Islet precursor cell (in vitro differentiated cells): ENCODE measurements at regions not wholly inside any gene's neighbourhood (a gene's known extent, or its start where the extent isn't known, plus 50 kb on each side); places are given as distances from the start of the nearest gene placed in this dataset.
A peak's percentile ranks its signal among the peaks of the same experiment; 100 is the strongest.

Experiments
- DNase-seq: peaks from one replicate; pipeline ENCODE4 v3.0.0-alpha.2; 2018

DNA sequence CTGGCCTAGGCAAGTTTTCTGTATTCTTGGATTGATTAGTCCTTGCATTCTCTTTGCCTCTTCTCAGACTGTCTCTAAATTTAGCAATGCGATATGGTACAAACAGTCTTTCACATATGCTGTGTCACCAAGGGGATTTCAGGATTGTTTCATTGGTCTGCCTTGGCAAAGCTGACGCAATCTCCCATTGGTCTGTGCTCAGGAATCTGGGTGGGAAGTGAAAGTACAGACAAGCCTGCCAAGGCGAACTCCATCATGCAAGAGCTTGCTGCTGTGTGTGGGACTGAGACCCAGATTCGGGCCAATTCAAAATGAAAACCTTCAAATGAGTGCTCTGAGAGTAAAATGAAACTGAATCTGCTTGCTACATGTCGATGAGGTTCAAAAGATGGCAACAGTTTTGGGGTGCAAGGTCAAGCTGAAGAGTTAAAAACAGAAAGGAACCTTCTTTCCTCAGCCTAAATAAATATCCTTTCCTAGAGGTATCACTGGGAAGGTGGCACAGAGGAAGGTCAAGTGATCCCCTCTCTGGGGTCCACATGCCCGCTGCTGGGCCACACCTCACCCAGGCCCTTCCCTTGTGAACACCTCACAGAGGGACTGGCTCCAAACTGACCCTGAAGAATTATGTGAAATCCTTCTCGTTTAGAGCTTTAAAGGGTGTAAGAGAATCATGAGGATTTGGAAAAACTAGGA lies 198.8 kb upstream of the PREP start:
- no peak for DNase-seq

DNA sequence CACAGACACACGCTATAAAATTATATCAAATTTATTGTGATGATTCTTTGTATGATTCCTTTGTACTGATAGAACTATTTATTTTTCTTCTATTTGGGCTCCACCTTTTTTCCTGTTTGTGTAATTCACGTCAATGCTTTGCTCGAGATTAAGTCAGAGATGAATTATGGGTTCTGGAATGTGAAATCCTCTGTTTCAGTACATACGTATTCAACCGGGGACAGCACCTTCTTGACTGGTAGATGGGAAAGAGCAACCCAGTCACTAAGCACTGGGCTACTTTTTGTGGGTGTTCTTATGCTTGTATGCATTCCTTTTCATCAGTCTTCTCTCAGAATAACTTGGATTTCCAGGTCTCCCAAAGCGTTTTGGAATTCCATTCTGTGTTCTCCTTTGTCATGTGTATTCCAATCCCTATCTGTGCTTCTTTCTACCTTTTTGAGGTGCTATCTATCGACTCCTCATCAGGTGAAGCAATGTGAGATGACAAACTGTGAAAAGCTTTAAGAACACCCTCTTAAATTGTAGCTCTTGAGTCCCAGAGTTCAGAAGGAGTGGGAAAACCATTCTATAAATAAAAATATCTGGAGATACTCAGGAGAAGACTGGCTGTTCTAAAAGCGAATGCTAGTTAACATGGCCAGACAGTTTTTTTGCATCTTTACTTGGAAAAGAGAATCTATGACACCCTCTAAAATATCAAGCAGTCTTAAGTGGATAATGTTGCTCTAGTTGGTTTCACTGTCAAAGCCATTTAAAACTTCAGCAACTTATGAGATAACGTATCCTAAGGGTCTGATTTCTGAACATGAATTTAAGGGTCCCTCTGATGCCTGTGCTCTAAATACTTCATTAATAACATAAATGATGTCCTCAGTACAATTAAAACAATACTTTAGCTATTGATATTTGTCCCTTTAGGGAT lies 197.7 kb upstream of the PREP start:
- DNase-seq: no peak

DNA sequence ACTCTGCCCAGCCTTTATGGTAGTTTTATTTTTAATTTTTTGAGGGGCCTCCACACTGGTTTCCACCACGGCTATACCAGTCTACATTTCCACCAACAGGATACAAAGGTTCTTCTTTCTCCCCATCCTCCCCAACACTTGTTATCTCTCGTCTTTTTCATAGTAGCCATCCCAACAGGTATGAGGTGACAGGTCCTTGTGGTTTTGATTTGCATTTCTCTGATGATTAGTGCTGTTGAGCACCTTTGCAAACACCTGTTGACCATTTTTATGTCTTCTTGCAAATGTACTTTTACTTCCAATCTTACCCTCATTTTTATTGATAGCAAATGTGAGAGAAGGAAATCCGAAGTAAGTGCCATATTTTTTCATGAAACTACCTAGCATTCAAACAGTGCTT lies 195.4 kb upstream of the PREP start:
- DNase-seq: no peak

DNA sequence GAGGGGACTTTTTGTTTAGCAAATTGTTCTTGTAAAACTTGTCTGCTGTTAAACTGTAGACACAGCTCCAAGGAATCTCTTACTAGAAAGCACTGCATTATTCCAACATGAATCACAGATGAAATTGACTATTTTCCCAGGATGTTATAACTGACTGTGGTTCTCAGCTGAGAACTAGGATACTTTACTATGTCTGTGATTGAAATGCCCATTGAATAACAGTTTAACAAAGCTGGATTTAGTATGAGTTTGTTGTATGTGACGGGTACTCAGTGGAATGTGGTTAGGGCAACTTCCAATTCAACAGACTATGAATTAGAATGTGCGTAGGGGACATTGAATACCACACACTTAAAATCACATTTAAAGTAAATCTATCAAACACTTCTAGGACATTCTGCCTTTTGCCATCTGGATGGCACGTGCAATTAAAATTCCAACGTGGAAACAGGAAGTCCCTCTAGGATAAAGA lies 193.4 kb upstream of the PREP start:
- peak; percentile 59 for DNase-seq

DNA sequence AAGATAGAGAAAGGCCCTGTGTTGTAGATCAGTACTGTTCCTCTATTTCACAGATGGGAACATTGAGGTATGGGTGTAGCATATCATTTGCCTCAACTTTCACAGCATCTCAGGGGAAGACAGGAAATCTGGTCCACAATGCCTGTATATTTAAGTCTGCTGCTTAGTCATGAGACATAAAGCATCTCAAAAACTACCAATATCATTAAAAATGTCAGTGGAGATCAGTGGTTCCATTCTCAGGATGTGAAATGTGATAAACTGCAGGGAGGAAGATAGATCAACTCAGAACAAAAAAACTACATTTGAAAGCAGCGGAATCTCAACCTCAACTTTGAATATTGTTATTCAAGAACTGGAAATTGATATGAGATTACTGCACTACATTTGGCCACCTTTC lies 192.9 kb upstream of the PREP start:
- DNase-seq: no peak

DNA sequence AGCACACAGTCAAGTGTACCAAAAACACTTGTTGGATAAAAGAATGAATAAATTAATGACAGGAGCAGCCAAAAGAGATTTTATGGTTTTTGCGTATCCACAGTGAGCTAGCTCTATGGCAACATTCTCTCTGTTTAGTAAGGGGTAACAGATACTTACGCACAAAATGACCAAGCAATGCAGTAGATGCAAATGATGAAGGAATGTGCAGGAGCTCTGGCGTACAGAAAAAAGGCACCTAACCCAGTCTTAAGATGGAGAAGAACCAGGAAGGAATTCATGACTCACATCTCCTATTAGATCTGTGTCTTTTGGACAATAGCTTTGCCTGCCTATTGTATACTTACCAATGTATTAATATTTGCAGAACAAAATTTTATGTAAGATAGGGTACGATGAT lies 191.9 kb upstream of the PREP start:
- DNase-seq: peak; percentile 66

DNA sequence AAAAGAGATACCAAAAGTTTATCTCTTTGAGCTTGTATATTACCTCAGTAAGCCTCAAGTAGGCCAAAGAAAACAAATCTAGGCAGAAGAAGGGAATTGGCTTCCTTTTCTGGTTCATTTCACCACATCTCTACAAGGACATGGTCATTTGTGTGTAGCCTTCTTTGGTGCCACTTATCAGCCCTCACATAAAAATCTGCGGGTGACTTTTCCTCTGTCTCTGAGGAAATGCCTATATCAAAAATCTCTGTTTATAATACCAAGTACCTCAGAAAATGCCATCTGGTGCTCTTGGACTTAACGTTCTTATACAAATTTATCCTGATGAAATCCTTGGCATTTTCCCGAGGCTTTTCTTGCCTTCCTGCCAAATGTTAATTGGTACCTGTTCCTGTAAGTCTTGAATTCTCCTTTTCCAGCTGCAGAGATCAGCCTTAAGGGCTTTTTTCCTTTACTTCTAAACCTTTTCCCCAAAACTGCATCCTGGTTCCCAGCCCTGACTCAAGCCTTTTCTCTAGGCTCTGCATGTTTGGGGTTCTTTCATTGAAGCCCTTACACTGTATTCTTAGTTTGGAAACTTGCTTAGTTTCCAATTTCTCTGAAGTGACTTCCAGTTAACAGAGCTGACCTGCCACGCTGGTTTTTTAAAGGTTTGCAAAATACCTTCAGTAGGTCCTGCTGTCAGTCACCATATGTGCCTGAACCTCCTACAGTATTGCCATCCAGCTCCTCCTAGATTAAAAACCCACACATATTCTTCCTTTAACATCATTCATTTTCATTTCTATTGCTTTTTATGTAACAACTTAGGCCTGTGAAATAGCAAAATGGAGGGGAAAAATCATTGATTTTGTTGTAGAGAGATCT lies 191.2 kb upstream of the PREP start:
- no peak for DNase-seq

DNA sequence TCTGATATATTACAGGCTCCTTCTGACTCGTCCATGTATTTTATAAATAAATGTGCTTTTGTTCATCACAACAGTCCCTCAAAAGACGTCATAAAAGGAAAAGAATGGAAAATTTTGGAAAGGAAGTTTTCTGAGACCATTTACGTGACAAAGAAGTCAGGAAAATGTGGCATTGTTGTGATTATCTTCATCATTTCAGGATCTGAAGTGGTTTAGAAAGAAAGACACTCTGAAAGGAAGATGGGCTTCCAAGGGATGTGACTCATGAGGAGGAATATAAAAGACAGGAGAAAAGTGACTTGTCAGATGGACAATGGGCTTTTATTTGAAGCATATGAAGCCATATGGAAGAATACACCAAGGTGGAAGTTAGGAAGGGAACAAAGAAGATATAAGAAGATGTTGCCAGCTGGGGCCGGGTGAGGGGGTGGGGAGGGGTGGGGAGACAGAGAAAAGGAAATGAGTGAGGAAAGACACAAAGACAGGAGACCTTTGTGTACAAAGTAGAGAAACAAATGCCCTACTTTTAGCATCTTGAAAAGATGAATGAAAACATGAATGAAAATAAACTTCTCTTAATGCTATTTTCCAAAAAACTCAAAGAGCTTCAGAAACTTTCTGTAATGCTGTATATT lies 190.3 kb upstream of the PREP start:
- no peak for DNase-seq

DNA sequence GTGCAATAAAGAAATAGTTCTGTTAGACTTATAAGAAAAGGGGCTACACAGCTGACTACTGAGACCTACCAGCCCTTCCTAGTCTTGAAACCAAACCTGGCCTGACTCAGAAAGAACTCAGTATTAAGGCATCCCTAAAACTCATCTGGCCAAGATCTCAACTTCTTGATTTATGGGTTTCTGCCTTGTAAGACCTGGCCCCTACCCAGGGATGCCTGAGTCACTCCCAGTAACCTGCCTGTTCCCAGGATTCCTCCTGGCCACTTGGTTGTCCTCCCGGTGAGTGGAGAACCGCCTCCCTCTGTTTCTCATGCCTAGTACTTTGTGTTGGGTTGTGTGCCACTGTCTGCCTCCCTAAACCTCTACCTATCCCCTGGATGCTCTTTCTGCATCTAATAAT lies 189.4 kb upstream of the PREP start:
- DNase-seq: peak; percentile 93

DNA sequence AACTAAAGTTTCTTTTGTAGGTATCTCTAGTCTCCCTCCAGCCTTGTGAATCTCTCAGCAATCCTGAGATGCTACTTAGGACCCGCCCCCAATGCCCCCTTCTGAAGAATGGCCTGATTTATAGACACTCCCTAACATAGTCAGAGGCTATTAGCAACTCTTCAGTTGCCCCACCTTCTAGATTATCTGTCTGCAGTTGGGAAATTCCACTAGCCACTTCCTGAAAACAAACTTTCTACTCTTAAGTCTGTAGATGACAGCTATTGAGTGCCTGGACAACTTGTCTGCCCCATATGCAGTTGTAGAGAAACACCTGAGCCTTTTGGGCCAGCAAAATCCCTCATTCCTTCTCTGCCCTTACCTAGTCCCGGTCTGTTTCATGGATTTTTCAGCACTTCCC lies 188.2 kb upstream of the PREP start:
- DNase-seq: peak; percentile 83

DNA sequence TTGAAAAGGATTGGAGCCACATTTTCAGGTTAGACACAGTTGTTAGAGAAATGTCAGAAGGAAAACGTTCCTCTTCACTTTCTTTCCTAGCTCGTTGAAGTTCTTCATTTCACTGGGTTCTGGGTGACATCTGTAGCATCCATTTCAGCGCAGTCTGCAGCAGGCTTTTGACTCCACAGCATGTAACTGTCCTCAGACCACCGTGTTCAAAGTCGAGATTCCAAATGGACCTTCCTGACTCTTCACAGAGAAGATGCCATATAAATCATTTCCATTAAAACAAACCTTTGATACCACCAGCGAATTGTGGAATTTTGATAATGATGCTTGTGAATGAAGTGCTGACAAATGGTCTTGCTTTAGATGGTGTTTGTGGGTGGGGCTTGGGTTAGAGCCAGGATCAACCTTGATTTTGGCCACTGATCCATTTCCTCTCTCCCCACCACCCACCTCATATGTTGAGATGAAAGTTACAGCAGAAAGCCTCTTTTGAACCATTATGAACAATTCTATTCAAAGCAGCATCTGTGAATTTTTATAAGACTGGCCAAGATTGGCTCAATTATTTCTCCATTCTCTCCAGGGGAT lies 185.3 kb upstream of the PREP start:
- no peak for DNase-seq

DNA sequence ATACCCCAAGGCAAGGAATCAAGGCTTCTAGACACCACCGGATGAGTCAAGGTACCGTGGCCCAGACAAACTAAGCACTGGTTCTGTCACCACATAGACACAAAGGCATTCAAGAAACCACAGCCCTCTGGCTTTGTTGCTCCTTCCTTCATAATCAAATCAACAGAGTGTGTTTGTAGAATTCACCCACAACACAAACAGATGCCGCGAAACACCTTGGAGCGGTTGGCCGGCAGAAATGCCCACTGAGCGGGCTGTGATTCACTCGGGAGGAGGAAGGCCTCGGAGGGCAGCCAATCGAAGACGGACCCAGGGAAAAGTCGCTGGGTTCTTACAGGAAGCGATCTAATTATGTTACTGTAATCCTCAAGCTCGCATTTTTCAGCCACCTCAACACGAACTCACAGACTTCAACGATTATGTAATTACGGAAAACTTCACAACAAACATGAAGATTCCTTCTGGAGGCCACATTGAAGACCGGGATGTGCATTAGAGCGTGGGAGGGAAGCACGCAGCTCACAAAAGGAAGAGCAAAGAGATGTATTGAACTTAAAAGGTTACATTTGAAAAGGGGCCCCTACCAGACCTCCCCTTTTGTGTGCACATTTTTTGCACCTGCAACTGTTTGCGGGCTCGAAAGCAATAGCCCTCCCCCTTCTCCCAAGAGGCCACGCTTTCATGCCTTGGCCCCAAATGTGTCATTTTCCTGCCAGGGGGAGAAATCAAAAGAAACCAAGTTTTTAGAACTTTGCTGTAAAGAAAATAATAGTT lies 184.7 kb upstream of the PREP start:
- DNase-seq: peak; percentile 95

DNA sequence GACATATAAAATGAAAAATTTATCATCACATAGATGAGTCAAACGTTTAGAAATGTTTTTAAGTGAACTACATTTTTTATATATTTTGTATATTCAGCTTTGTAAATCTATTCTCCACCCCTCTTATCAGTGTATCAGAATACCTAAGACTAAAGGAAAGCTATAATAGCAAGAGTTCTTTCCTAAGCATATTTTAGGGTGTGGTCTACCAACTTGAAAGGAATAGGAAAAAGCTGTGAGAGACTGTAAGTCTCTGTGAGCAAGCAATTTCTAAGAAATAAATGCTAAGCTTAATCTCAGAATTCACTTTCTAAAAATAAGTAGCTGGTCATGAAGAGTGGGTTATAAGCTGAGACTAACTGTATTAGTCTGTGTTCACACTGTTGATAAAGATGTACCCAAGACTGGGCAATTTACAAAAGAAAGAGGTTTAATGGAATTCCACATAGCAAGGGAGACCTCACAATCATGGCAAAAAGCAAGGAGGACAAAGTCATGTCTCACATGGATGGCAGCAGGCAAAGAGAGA lies 175.4 kb upstream of the PREP start:
- DNase-seq: no peak

DNA sequence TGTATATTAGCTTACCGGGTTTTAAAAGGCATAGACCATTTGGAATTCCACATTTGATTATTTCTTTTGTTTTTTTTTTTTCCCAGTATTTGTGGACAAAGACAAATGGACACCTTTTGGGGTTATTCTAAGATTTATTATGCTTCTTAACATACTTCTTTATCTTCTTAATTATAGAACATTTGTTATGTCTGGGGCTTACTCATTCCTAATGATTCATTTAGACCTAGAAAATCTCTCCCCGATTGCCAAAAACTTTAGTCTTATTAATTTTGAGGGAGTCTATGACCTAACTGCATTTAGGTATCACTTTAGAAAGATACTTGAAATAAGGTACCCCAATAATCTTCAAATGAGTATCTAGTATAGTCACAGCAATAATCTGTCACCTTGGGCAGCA lies 170.7 kb upstream of the PREP start:
- no peak for DNase-seq

DNA sequence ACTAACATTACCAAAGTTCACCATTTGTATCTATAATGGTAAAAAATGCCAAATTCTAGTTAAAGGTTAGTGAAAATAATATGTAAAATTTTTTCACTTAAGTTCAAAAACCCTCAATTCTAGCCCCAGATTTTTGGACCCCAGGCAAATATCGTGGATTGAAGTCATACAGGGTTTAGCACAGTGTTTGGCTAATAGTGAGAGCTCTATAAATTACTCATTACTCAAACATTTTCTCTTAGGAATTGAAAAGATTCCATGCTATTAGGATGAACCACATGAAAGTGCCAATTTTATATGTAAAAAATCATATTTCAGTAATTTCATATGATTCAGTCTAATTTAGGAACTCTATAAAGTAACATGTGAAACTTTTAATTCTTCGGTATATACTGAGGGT lies 170.3 kb upstream of the PREP start:
- no peak for DNase-seq

DNA sequence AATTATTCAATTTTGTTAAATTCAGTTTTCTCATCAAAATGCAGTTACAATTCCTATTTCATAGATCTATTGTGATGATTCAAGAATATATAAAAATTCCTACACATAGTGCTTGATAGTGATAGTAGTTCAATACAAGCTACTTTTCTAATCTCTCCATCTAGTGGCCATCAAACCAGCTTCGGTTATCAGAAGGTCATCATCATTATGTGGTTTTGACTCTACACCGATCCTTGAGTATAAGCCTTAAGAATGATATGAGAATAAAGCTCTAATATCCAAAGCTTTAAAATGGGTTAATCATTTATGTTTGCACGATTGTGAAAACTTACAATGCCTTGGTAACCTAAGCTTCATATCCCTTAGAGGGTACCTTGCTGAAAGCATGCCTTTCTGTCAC lies 167.5 kb upstream of the PREP start:
- DNase-seq: no peak

DNA sequence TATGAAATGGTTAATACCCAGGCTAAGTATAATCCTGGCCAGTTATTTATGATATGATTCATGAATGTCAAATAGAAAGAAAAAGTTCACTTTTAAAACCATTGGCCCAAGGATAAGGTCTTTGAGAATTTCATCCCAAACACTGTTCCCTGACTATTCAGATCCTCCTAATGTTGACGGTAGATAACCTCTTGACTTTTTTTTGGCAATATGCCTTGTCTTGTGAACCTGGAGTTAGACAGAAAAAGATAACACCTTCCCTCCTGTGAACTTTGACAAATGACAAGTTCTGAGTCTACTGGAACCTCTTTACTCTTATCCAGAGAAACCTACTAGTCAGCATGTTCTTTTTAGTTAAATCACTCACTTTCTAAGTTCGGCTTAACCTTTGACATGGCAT lies 166.8 kb upstream of the PREP start:
- DNase-seq: no peak

DNA sequence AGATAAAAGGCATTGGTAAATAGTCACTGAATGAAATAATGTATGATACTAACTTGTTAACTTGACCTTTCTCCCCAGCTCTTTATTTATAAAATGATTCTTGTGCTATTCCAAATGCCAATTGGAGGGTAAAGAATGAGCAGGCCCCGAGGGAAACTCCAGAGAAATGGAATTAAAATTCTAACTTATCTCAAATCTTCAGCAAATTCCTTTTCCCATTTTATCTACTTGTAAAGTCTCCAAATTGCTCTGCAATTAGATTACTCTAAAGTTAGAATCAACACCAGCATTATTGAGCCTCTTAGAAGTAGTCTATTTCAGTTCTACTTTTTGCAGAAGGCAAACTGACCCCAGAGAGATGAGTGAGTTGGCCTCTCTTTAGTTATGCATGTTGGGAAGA lies 165.9 kb upstream of the PREP start:
- no peak for DNase-seq

DNA sequence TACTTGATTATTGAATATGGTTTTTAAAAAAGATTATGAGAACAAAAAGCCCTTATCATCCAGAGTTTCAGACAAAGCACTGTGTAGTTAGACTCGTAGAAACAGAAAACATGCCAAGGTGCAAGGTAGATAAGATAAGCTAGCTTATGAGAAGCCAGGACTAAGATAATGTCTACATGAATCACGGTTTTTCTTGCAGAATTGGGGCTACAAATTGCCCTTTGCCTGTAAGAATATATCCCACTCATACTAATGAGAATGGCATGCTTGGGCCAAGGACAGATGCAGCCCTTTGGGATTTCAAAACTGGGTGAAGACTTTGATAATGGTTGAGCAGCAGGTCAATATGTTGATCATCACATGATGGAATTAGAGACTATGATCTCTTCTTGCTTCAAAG lies 165.3 kb upstream of the PREP start:
- no peak for DNase-seq

DNA sequence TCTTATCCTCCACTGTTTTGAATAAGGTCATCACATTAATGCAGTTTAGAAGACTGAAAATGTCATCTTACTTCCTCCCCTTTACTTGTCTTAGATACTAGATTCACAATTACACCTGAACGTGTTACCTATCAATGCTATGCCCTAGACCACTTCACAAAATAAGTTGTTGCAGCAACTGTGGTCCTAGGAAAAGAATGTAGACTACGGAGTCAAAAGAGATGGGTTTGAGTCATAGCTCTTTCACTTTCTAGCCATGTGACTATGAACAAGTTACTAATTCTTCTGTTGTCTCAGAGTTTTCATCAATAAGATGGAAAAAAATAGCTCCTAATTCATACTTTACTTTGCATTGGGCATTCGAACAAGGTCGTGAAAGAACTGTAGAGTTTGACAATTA lies 164.3 kb upstream of the PREP start:
- no peak for DNase-seq

DNA sequence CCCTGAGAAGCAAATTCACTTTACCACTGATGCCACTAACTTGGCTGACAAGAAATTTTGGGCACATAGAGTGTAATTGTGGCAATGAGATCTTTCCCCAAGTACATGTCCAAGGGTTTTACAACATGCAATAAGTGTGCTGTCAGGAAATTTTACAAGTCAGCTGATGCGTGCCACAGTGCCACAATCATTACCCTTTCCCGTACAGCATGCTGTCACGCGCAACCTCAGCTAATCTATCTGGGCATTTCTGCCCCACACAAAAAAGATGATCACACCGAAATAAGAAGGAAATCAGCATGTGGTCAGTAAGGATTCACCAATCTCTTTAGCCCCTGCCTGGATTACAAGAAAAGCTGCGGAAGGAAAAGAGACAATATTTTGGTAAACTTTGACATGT lies 163.6 kb upstream of the PREP start:
- no peak for DNase-seq
